Frontal cortex (tissue), 3 donors: ENCODE measurements at regions not wholly inside any gene's neighbourhood (a gene's known extent, or its start where the extent isn't known, plus 50 kb on each side); places are given as distances from the start of the nearest gene placed in this dataset.

ENCODE experiments used
- DNase-seq, 2 donors: peaks; one replicate each; pipeline ENCODE4 v3.0.0; 2012; ENCODE audit warnings: low spot score in 2 of 2
- FAIRE-seq: peaks from 2 replicates; lab custom pipeline; 2012; peaks lifted over from hg19 to GRCh38; lab: Jason Lieb, UNC
- donor health status: control.
- donor health status: control.
- donor health status: control.

GRCh38 chr12:58341791-58342190 lies 400.4 kb downstream of the ATP23 start:
- DNase-seq, result no peak
- no peak for FAIRE-seq

- FAIRE-seq, result no peak
- no peak for DNase-seq
Measured at GRCh38 chr12:58342736-58343135, 401.4 kb downstream of the ATP23 start.

GRCh38 chr12:58346032-58346632 lies 404.8 kb downstream of the ATP23 start:
- FAIRE-seq (peak; percentile 96), DNase-seq (peak; percentile 7 to 23)

GRCh38 chr12:58347188-58347587 lies 405.8 kb downstream of the ATP23 start:
- DNase-seq, result no peak
- FAIRE-seq, result no peak

- no peak for FAIRE-seq
- no peak for DNase-seq
Measured at GRCh38 chr12:58347691-58348090, 406.3 kb downstream of the ATP23 start.

- no peak for DNase-seq
- no peak for FAIRE-seq
Measured at GRCh38 chr12:58349161-58349560, 407.8 kb downstream of the ATP23 start.

GRCh38 chr12:58356794-58357193 lies 415.4 kb downstream of the ATP23 start:
- no peak for DNase-seq
- no peak for FAIRE-seq

- FAIRE-seq, result no peak
- DNase-seq, result no peak
Measured at GRCh38 chr12:58357511-58357910, 416.1 kb downstream of the ATP23 start.

GRCh38 chr12:58358369-58358768 lies 417.0 kb downstream of the ATP23 start:
- FAIRE-seq (no peak), DNase-seq (no peak)

- no peak for DNase-seq
- no peak for FAIRE-seq
Measured at GRCh38 chr12:58359084-58359483, 417.7 kb downstream of the ATP23 start.

GRCh38 chr12:58361056-58361455 lies 419.7 kb downstream of the ATP23 start:
- no peak for FAIRE-seq
- DNase-seq, result no peak

- FAIRE-seq, result no peak
- no peak for DNase-seq
Measured at GRCh38 chr12:58363971-58364370, 422.6 kb downstream of the ATP23 start.

GRCh38 chr12:58364389-58365086 lies 423.2 kb downstream of the ATP23 start:
- FAIRE-seq, result no peak

GRCh38 chr12:58365087-58365390 lies 423.7 kb downstream of the ATP23 start:
- DNase-seq (no peak), FAIRE-seq (no peak)

More at GRCh38 chr12:58364389-58365086, 423.2 kb downstream of the ATP23 start:
- no peak for DNase-seq

- no peak for FAIRE-seq
- no peak for DNase-seq
Measured at GRCh38 chr12:58367041-58367440, 425.7 kb downstream of the ATP23 start.

- FAIRE-seq, result no peak
Measured at GRCh38 chr12:58368001-58368400, 426.6 kb downstream of the ATP23 start.

GRCh38 chr12:58369576-58369975 lies 428.2 kb downstream of the ATP23 start:
- no peak for FAIRE-seq
- DNase-seq, result no peak

More at GRCh38 chr12:58368001-58368400, 426.6 kb downstream of the ATP23 start:
- no peak for DNase-seq

GRCh38 chr12:58372298-58372697 lies 430.9 kb downstream of the ATP23 start:
- DNase-seq, result no peak
- FAIRE-seq, result no peak

GRCh38 chr12:58378028-58378427 lies 436.7 kb downstream of the ATP23 start:
- DNase-seq (no peak), FAIRE-seq (no peak)

GRCh38 chr12:58381546-58381945 lies 440.2 kb downstream of the ATP23 start:
- FAIRE-seq, result no peak

GRCh38 chr12:58384196-58384595 lies 442.8 kb downstream of the ATP23 start:
- FAIRE-seq, result no peak
- no peak for DNase-seq

More at GRCh38 chr12:58381546-58381945, 440.2 kb downstream of the ATP23 start:
- no peak for DNase-seq

- DNase-seq (no peak), FAIRE-seq (no peak)
Measured at GRCh38 chr12:58386136-58386535, 444.8 kb downstream of the ATP23 start.
